ENCODE measurements at regions not wholly inside any gene's neighbourhood (a gene's known extent, or its start where the extent isn't known, plus 50 kb on each side); places are given as distances from the start of the nearest gene placed in this dataset.

GRCh38 chr5:38618154-38618553, 61.7 kb upstream of the LIFR start:
- TF ChIP-seq GABPA (IDR thresholded peaks at IDR 0.05; ENCODE audit: low read depth), result no peak
- no peak for TF ChIP-seq ELF1 (IDR thresholded peaks at IDR 0.05)
- TF ChIP-seq RAD21 (IDR thresholded peaks at IDR 0.05; ENCODE audit: low read length), result no peak
- TF ChIP-seq FOXM1 (IDR thresholded peaks at IDR 0.05; ENCODE audit: low read depth), result no peak
- TF ChIP-seq CTCF (IDR thresholded peaks at IDR 0.05), result no peak
- no peak for TF ChIP-seq RXRA (IDR thresholded peaks at IDR 0.05; ENCODE audit: borderline replicate concordance, low read depth)
- TF ChIP-seq EZH2phosphoT487 (IDR thresholded peaks at IDR 0.05; ENCODE audit: borderline replicate concordance, low read depth), result no peak

Data from SK-N-SH (cell line).